ENCODE measurements at regions not wholly inside any gene's neighbourhood (a gene's known extent, or its start where the extent isn't known, plus 50 kb on each side); places are given as distances from the start of the nearest gene placed in this dataset.
"Not testable (repeated sequence)": the region's sequence is repeated elsewhere in the genome, so short reads cannot be mapped to it uniquely, and the experiment has no call there.

DNA sequence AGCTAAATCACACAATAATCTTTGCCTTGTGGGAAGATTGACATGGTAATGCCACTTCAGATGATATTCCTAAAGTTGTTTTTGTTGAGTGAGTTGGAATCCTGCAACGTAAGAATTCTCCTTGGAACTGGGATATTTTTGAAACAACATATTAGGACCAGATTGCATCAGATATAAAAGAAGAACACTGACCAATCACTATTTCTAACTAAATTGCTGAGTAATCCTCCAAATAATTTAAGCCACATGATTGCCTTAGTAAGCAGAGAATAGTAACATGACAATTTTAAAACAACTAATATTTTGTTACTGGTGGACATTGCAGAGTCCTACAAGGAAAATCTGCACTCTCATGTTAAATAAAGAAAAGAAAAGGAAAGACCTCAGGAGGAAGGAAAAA, 353.9 kb upstream of the LMCD1 start:
- DNase-seq = no peak

DNA sequence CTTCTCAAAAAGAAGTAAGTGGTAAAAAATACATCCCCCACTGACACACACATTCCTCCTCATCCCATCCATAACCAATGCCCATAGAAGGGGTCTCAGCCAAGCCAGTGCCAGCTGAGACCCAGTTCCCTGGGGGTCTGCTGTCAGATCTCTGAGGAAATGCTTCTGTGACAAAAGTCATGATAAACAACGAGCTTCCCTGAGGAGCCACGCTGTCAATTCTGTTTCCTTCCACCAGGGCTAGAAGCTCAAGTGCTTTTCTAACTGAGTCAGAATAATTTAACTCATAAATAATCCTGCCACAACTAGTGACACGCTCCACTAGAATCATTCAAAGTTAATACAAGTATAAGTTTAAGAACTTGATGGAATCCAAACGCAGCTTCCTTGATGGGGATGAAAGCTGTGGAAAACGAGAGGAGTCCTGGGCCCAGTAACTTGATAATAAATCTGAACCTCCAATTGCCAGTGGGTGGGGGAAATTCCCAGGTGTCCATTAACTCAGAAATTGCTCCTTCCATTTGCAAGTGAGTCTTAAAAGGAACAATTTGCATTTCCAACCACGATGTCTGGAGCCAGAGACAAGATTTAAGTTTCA, 348.7 kb upstream of the LMCD1 start:
- DNase-seq = no peak

DNA sequence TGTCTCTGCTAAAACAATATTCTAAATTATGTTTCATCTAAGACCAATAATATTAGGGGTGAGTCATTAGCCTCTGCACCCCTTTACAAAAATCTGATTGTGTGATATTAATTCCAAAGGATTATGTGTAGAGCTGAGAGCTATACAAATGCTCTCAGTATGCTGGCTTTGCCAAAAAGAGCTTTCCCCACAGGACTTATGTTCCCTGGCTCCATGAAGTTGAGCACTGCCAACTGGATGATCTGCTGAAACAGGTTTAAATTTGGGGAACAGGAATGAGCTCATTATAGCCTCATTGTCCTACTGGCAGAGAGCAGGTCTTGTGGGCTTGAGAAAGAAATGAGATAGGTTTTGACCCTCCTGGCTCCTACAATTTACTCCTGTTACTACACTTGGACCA, 347.8 kb upstream of the LMCD1 start:
- DNase-seq = no peak

DNA sequence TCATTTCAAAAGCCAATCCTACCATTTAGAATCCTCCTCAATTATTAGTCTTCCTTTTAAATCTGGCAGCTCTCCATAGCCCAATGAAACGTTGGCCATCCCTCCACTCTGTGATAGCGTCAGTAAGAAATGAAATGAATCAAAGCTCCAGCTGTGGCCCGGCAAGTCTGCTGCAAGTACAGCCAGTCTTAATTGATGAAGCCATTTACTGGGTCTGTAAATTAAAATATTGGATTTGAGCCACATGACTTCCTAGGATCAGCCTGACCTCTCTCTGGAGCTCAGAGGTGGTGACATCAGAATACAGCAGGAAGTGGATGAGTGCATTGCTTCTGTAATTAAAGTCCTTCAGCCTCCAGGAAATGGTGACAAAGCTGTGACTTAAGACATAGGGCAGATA, 347.0 kb upstream of the LMCD1 start:
- no peak for DNase-seq

DNA sequence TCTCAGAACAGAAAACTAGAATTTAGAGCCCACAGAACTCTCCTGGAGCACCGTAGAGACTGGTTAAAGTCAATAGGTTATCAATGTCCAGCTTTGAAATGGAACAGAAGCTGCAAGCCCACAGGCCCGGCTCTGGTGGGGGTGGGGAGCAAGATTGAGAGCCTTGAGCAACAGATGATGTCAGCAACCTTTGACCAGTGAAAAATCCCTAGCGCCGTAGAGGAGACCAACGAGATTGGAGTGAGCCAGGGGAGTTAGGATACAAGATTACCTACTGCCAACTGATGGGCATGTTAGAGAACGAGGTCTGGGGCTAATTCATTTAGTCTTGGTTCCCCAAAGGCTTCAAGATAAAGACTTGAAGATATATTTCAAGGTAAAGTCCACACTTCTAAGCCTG, 345.5 kb upstream of the LMCD1 start:
- DNase-seq = no peak

DNA sequence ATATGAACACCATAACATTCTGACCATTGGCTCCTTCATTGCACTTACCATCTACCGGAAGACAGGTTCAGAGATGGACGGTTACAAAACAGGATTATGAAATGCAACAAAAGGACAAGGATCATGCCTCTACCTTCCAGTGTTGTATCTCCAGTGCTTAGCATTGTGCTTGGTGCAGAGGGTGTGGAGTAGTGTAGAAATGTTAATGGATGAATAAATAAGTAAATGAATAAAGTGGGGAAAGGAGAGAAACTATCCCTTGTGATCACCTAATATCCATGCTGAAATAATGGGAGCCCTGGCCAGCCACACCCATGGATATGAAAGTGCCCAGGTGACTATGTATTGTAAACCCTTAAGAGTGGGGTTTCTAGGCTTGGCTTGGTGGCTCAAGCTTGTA, 344.8 kb upstream of the LMCD1 start:
- DNase-seq = no peak

DNA sequence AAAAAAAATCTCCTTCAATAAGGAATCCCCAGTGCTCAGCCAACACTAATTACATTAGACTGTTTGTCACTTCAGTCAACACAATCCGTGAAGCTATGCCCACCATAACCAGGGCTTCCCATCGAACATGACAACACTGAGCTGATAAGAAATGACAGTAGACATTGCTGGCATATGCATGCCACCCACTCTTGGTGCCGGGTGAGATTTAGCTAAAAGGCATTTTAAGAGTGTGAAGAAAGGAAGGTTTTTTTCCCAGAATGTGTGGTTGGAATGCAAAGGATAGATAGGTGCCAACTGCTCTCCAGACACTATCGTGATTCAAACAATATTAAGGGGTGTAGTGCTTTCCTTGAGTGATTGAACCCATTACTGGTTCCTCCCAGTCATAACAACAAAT, 344.0 kb upstream of the LMCD1 start:
- DNase-seq = no peak

DNA sequence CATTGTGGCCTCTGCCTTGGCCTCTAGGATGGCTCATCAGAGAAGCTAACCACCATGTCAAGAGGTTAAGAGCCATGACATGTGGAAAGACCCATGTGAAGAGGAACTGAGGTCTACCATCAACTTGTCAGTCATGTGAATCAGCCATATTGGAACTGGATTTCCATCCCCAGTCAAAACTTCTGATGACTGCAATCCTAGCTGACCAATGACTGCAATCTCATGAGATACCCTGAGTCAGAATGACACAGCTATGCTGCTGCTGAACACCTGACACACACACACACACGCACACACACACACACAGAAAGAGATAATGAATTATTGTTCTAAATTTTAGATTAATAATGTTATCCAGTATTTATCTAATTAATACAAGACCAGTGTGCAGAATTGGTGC, 337.5 kb upstream of the LMCD1 start:
- no peak for DNase-seq

DNA sequence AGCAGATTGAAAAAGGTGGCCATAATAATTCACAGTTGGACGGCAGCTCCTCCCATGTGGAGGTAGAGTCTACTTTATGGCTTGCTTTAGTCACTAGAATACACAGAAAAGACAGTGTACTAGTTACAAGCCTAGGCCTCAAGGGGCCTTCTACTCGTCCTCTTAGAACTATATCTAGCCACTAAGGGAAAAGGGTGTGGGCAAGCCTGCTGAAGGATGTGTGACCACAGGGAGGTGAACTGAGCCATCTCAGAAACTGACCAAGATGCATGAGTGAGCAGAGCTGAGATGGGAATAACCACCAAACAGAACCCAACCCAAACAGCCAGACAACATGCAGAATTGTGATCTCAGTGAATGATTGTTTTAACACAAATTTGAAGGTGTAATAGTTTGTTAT, 335.6 kb upstream of the LMCD1 start:
- no peak for DNase-seq

DNA sequence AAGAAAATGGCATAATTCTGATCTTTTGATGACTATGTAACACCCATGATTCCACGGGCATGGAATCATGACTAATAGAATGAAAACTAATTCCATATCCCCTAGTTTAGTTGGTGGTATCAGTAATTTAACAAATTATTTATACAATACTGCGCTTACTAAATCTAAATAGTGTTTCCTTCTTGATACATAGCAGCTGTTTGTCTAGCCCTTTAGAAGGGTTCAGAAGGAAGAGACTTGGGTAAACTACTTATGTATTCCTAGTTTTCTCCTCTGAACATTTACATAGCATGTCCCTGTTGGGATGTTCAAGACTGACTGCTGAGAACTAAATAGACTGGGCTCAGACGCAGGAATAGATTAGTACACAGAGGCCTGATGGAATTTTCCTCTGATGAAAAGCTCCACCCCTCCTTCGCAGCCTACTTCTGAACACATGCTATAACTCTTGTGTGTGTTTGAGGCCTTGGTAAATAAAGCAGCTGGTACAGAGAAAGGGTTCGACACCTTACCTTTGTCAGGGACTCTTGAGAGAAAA, 330.6 kb upstream of the LMCD1 start:
- DNase-seq = no peak

DNA sequence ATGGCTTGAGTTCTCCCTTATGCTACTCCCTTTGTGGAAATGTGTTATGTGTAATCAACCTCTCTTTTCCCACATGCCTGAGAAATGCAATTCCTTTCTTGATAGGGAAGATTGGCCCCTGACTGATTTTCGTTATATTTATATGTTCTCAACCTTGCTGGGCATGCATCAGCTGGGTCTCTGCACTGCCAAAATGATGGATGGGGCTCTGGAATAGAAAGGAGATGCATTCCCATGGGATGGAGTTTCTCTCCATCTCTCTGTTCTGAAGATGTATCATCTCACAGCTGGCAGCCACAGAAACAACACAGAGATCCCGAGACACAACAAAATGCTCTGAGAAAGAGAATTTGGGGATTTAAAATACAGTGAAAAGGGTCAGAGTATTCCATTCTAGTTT, 327.7 kb upstream of the LMCD1 start:
- no peak for DNase-seq

DNA sequence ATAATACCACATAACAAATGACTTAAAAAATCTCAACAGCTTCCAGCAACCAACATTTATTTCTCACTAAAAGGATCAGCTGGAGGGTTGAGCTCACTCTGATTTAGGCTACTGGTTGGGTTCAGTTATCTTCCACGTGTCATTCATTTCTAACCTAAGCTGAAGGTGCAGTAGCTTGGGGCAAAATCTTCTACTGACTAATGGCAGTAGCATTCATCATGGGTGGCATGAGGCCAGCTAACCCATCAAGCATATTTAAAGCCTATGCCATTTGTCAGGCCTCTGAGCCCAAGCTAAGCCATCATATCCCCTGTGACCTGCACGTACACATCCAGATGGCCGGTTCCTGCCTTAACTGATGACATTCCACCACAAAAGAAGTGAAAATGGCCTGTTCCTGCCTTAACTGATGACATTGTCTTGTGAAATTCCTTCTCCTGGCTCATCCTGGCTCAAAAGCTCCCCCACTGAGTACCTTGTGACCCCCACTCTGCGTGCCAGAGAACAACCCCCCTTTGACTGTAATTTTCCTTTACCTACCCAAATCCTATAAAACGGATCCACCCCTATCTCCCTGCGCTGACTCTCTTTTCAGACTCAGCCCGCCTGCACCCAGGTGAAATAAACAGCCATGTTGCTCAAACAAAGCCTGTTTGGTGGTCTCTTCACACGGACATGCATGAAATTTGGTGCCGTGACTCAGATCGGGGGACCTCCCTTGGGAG, 324.7 kb upstream of the LMCD1 start:
- not testable (repeated sequence) for DNase-seq

DNA sequence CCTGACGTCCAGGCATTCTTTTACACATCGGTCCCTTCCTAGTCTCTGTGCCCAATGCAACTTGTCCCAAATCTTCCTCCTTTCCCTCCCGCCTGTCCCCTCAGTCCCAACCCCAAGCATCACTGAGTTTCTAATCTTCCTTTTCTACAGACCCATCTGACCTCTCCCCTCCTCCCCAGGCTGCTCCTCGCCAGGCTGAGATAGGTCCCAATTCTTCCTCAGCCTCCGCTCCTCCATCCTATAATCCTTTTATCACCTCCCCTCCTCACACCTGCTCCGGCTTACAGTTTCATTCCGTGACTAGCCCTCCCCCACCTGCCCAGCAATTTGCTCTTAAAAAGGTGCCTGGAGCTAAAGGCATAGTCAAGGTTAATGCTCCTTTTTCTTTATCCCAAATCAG, 323.1 kb upstream of the LMCD1 start:
- DNase-seq = not testable (repeated sequence)

DNA sequence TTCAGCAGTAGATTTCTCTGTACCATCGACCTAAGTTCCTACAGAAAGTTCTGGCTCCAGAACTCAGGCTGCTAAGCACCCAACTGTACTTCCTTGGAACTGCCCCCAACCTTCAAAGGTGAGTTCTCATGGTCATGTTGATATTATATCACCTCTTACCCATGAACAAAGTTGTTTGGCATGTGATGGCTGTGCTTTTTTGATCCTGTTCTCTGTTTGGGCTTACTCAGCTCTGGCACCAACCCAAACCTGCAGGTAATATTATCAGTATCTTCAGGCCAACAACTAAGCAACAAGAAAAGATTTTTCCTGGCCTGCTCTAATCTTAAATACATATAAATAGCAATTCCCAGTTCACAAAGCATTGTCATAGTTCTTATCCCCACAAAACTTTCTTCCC, 318.7 kb upstream of the LMCD1 start:
- DNase-seq = no peak

DNA sequence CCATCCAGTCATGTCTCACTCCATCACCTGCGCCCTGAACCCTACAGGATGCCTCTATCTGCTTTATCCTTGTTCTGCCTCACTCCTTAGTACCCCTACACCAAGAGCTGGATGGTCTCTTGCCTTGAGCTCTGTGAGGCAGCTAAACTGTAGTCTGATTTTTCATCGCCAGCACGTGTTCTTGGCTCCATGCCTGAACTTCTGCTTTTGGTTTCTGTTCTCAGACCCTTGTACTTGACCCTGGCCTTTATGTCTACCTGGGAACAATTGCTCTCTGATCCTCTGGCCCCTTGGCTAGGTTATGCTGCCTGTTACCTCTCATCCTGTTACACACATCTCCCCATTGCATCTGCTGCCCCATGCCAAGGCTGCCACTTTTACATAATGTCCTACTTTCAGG, 318.0 kb upstream of the LMCD1 start:
- no peak for DNase-seq

DNA sequence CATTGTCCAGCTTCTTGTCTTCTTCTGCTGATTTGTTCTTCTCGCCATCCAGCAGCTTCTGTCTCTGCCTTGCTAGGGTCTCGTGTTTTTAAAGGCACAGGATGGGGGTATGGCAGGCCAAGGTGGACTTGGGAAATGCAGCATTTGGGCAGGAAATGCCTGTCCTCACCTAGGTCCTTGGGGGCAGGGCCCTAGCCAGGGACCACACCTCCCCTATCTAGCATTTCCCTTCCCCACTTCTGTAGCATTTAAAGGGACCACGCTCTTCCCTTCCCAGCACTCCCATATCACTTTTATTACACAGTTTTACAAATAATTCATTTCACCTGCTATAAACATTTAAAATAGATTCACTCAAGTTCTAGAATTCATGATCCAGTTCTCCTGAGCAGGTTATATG, 315.4 kb upstream of the LMCD1 start:
- DNase-seq = no peak

DNA sequence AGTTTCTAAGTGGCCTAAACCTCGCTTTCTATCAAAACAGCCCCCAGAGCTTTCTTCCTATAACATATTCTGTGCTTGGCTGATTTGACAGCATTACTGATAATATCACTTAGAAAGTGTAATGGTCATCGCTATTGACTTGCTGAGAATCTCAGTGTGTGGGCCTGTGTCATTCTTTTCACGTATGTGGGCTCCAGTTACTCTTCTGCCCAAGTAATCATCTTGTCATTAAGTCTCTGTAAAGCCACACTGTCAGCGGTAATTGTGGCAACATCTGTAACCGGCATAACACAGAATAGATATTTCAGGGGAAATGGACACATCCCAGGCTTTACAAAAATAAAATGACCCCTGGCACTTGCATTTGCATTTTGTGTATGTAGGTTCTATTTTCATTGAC, 313.6 kb upstream of the LMCD1 start:
- no peak for DNase-seq

DNA sequence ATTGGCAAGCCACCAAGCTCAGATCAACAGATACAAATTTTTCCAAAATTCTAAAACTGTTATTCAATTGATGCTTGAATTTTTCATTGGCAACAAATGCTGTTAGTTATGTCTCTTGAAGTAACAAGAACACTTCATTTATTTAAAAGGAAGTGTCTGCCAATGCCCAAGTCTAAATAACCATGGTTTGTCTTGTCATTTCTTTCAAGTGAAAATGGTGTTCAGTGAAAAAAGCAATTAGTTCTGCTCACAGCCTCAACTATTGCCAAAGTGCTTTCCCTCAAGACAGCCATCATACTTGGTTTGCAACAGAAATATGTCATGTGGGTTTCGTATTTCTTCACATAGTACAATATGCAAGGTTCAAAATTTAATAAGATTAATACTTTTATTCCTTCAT, 312.6 kb upstream of the LMCD1 start:
- no peak for DNase-seq

DNA sequence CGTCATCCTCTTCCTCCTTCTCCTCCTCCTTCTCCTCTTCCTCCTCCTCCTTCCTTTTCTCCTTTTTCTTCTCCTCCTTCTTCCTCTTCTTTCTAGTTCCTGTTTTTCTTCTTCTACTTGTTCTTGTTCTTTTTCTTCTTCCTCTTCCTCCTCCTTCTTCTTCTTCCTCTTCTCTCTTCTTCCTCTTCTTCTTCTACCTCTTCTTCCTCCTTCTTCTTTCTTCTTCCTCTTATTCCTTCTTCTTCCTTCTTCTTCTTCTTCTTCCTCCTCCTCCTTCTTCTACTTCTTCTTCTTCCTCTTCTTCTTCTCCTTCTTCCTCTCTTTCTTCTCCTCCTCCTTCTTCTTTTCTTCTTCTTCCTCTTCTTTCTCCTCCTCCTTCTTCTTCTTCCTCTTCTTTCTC, 310.2 kb upstream of the LMCD1 start:
- no peak for DNase-seq

DNA sequence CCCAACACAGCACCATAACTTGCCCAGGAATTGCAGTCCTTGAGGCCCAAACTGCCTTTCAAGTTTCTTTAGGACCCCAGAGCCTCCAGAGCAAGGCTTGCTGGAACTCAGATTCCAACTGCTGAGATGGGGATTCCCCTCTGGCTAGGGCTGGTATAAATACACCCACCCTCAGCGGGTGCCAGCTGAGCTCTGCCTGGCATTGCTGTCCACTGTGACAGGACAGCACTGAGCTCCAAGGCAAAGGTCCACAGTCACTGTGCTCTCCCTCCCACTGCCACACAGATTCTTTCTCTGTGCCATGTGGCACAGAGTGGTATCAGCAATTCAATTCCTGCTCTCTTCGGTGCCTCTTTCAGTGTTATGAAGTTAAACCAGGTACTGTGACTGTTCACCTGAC, 304.2 kb upstream of the LMCD1 start:
- no peak for DNase-seq

DNA sequence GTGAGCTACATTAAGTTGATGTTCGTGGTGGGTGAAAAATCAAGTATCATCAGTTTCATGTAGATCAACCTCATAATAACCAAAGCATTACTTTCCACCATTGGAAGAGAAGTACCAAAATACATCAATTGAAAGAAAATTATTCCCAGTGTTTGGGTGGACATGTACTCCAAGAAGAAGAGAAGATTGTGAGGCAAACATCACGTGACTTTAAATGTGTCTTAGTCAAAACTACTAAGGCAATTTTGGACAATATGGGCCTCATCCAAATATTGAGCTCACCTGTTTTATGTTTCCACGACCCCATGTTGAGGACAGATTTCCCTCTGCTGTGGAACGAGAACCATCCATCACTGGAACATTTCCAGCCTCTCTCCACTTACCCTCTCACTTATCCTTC, 303.0 kb upstream of the LMCD1 start:
- no peak for DNase-seq

DNA sequence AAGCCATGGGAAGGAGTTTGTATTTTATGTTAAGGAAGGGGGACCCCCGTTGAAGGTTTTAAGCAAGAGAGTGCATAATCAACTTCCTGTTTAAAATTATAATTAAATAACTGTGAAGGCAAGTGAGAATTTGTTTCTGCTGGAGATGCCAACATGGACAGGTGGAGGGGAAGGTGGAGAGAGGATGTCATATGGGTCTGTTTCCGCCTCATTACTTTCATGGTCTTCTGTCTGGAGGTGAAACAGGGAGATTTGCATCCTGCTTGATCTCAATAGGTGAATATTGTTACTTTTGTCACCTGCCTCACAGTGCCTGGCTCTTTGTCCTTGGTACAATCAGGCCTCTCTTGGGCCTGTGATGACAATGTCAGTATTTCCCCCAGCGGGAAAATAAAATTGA, 300.6 kb upstream of the LMCD1 start:
- DNase-seq = no peak

DNA sequence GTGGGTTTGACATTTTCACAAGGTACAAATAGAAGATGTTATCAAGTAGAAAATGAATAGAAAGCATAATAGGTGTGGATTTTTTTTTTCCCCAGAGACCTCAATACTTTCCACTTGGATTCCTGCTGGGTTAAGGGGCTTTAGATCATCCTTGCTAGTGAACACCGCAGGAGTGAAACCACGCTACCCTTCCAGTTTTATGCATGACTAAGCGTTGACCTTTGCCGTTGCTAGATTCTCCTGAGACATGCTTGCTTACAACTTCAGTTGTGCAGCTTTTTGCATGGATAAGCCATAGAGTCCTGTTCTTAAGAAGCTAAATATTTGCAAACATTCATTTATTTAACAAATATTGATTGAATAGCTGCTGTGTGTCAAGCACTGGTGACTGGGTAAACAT, 299.7 kb upstream of the LMCD1 start:
- DNase-seq = no peak

DNA sequence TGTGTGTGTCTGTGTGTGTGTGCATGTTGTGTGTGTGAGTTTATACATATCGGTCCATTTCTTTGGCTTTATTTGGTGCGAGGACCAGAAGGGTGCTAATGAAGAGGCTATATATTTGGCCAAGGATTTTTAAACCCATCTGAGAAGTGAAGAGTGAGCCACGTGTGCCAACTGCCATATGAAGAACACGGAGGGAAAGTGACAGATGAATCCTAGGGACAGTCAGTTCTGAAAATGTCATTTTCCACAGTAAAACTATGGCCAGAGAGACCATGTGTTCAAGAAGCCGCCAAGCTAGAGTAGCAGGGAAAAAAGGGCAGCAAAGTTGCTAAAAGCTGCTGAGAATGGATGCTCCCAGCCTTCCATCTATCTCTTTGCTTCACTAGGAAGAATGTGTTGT, 297.3 kb upstream of the LMCD1 start:
- DNase-seq = no peak
